IgD-negative memory B cell (primary cell): ENCODE measurements at regions not wholly inside any gene's neighbourhood (a gene's known extent, or its start where the extent isn't known, plus 50 kb on each side); places are given as distances from the start of the nearest gene placed in this dataset.
"Not testable (repeated sequence)": the region's sequence is repeated elsewhere in the genome, so short reads cannot be mapped to it uniquely, and the experiment has no call there.

Experiments used
- H3K27ac Mint-ChIP-seq, 3 donors: one replicate each; pipeline ENCODE4 v1.8.0; 2020 to 2022; ENCODE audit warnings: mild to moderate bottlenecking in 3 of 3, mixed read lengths in 3 of 3, moderate library complexity in 1 of 3
- H3K27me3 Mint-ChIP-seq: one replicate; pipeline ENCODE4 v1.8.0; 2021; ENCODE audit warnings: mixed read lengths
- H3K36me3 Mint-ChIP-seq: one replicate; pipeline ENCODE4 v1.8.0; 2020; ENCODE audit warnings: mild to moderate bottlenecking, mixed read lengths
- H3K4me1 Mint-ChIP-seq, 3 donors: one replicate each; pipeline ENCODE4 v1.8.0; 2020 to 2022; ENCODE audit warnings: mixed read lengths in 3 of 3, mild to moderate bottlenecking in 1 of 3
- H3K4me3 Mint-ChIP-seq, 4 donors: one replicate each; pipeline ENCODE4 v1.8.0; 2020 to 2022; ENCODE audit warnings: mild to moderate bottlenecking in 4 of 4, mixed read lengths in 4 of 4, moderate library complexity in 3 of 4
- H3K9me3 Mint-ChIP-seq, 3 donors: one replicate each; pipeline ENCODE4 v1.8.0; 2020 to 2021; ENCODE audit warnings: mixed read lengths in 3 of 3, mild to moderate bottlenecking in 1 of 3

- Mint-ChIP-seq H3K36me3 (no peaks in the 10 kb centered on the region), H3K9me3 (peaks cover 0 to 5% (median 0%) of the 10 kb centered on the region in 3 donors), H3K4me3 (no peak overlapping the region), H3K4me1 (peaks cover 0 to 3% (median 0%) of the 10 kb centered on the region in 3 donors), H3K27ac (no peak overlapping the region), H3K27me3 (no peaks in the 10 kb centered on the region)
These were observed 1025.0 kb upstream of the GJE1 start for GRCh38 chr6:141107591-141108160.

GRCh38 chr6:141105481-141105880 is 1027.2 kb upstream of the GJE1 start:
- Mint-ChIP-seq H3K27ac (no peak overlapping the region), H3K4me1 (no peaks in the 10 kb centered on the region), H3K27me3 (no peaks in the 10 kb centered on the region), H3K36me3 (no peaks in the 10 kb centered on the region), H3K4me3 (no peak overlapping the region), H3K9me3 (peaks cover 0 to 5% (median 0%) of the 10 kb centered on the region in 3 donors)

DNA sequence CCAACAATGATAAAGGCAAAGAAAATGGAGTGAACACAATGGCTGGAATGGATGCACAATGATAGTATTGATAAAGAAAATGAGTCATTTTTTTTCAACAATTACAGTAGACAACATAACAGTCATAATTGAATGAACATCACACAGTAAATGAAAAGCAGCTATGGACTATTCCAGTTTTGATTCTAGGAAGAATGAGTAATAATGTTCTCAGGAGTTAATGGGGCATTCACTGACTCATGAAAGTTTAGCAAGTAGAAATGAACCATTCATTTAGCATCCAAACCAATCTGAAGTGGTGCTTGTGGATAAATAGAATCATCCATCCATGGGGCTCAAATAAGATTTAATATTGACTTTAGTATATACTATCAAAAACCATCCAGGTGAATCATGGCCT is 1029.5 kb upstream of the GJE1 start:
- Mint-ChIP-seq H3K4me1 (no peaks in the 10 kb centered on the region), H3K27me3 (no peaks in the 10 kb centered on the region), H3K36me3 (no peaks in the 10 kb centered on the region), H3K9me3 (peaks cover 0 to 5% (median 0%) of the 10 kb centered on the region in 3 donors), H3K27ac (no peak overlapping the region), H3K4me3 (no peak overlapping the region)

DNA sequence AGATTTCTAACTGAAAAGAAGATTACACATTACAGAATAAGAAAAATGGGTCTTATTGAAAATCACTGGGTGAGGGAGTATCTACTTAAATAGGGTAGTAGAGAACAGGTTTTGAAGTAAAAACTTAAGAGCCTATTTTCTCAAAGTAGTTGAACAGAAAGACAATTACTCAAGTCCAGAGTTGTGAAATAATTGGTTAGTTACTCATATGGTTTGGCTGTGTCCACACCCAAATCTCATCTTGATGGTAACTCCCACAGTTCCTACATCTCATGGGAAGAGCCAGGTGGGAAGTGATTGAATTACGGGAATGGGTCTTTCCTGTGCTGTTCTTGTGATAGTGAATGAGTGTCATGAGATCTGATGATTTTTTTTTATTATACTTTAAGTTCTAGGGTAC is 1035.3 kb upstream of the GJE1 start:
- no peaks in the 10 kb centered on the region for H3K4me1 Mint-ChIP-seq
- H3K9me3 Mint-ChIP-seq, result peaks cover 0 to 3% (median 0%) of the 10 kb centered on the region in 3 donors
- H3K36me3 Mint-ChIP-seq, result peaks cover 3% of the 10 kb centered on the region
- peaks cover 1% of the 10 kb centered on the region for H3K27me3 Mint-ChIP-seq
- H3K27ac Mint-ChIP-seq, result no peak overlapping the region
- H3K4me3 Mint-ChIP-seq, result no peak overlapping the region

- Mint-ChIP-seq H3K27me3 (peaks cover 1% of the 10 kb centered on the region), H3K36me3 (peaks cover 3% of the 10 kb centered on the region), H3K4me1 (no peaks in the 10 kb centered on the region), H3K27ac (no peak overlapping the region), H3K4me3 (no peak overlapping the region), H3K9me3 (peaks cover 0 to 3% (median 0%) of the 10 kb centered on the region in 3 donors)
These were observed 1037.4 kb upstream of the GJE1 start for GRCh38 chr6:141095308-141095707.

GRCh38 chr6:141088171-141088570 is 1044.6 kb upstream of the GJE1 start:
- Mint-ChIP-seq H3K27me3 (no peaks in the 10 kb centered on the region), H3K4me3 (no peak overlapping the region), H3K27ac (no peak overlapping the region), H3K9me3 (no peaks in the 10 kb centered on the region), H3K4me1 (no peaks in the 10 kb centered on the region), H3K36me3 (no peaks in the 10 kb centered on the region)

GRCh38 chr6:141077355-141078333 is 1055.1 kb upstream of the GJE1 start:
- H3K4me1 Mint-ChIP-seq, result peaks cover 0 to 2% (median 0%) of the 10 kb centered on the region in 3 donors
- no peak overlapping the region for H3K27ac Mint-ChIP-seq
- H3K36me3 Mint-ChIP-seq, result no peaks in the 10 kb centered on the region
- H3K27me3 Mint-ChIP-seq, result no peaks in the 10 kb centered on the region
- H3K9me3 Mint-ChIP-seq, result peaks cover 0 to 6% (median 0%) of the 10 kb centered on the region in 3 donors
- H3K4me3 Mint-ChIP-seq, result no peak overlapping the region

DNA sequence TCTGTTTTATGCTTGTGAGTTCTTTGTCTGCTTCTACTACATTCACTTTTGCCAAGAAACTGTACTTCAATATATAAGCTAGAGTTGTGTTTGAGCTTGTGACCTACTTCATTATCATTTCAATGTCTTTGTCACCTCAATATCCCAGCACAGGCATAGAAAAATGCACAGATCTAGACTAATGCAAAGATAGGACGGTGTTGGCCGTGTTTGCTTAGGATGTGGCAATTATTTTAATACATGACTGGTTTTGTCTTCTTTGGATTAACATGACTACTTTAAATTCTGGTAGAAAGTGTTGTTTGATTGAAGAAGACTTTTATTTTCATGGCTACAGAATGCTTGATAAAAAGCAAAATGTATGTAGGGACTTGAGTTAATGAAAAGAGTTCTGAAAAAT is 1075.0 kb upstream of the GJE1 start:
- H3K9me3 Mint-ChIP-seq, result no peaks in the 10 kb centered on the region
- no peak overlapping the region for H3K27ac Mint-ChIP-seq
- H3K4me1 Mint-ChIP-seq, result no peaks in the 10 kb centered on the region
- peaks cover 3% of the 10 kb centered on the region for H3K36me3 Mint-ChIP-seq
- no peaks in the 10 kb centered on the region for H3K27me3 Mint-ChIP-seq
- no peak overlapping the region for H3K4me3 Mint-ChIP-seq

GRCh38 chr6:141056945-141057625 is 1075.6 kb upstream of the GJE1 start:
- Mint-ChIP-seq H3K9me3 (no peaks in the 10 kb centered on the region), H3K36me3 (peaks cover 3% of the 10 kb centered on the region), H3K4me3 (no peak overlapping the region), H3K27me3 (no peaks in the 10 kb centered on the region), H3K27ac (no peak overlapping the region), H3K4me1 (no peaks in the 10 kb centered on the region)

GRCh38 chr6:141050471-141050870 is 1082.3 kb upstream of the GJE1 start:
- Mint-ChIP-seq H3K4me1 (no peaks in the 10 kb centered on the region), H3K27ac (no peak overlapping the region), H3K9me3 (no peaks in the 10 kb centered on the region)

GRCh38 chr6:141048451-141048850 is 1084.3 kb upstream of the GJE1 start:
- H3K27ac Mint-ChIP-seq, result no peak overlapping the region
- no peak overlapping the region for H3K4me3 Mint-ChIP-seq
- no peaks in the 10 kb centered on the region for H3K36me3 Mint-ChIP-seq
- no peaks in the 10 kb centered on the region for H3K4me1 Mint-ChIP-seq
- H3K27me3 Mint-ChIP-seq, result no peaks in the 10 kb centered on the region
- no peaks in the 10 kb centered on the region for H3K9me3 Mint-ChIP-seq

More at GRCh38 chr6:141050471-141050870, 1082.3 kb upstream of the GJE1 start:
- Mint-ChIP-seq H3K27me3 (no peaks in the 10 kb centered on the region), H3K4me3 (no peak overlapping the region), H3K36me3 (no peaks in the 10 kb centered on the region)

- H3K27ac Mint-ChIP-seq, H3K27me3 Mint-ChIP-seq, H3K4me1 Mint-ChIP-seq, H3K9me3 Mint-ChIP-seq, H3K36me3 Mint-ChIP-seq, H3K4me3 Mint-ChIP-seq: not testable (repeated sequence)
These were observed 1086.2 kb upstream of the GJE1 start for GRCh38 chr6:141046496-141046895.

DNA sequence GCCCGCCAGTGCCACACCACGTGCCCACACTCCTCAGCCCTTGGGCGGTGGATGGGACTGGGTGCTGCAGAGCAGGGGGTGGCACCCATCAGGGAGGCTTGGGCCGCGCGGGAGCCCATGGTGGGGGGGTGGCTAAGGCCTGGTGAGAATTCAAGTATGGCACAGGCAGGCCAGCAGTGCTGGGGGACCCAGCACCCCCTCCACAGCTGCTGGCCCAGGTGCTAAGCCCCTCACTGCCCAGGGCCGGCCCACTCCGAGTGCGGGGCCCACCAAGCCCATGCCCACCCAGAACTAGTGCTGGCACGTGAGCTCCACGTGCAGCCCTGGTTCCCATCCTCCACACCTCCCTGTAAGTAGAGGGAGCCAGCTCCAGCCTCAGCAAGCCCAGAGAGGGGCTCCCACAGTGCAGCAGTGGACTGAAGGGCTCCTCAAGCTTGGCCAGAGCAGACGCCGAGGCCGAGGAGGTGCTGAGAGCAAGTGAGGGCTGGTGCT is 1091.1 kb upstream of the GJE1 start:
- Mint-ChIP-seq H3K36me3 (no peaks in the 10 kb centered on the region), H3K4me1 (no peaks in the 10 kb centered on the region), H3K27ac (no peak overlapping the region), H3K4me3 (no peak overlapping the region), H3K9me3 (peaks cover 0 to 5% (median 0%) of the 10 kb centered on the region in 3 donors), H3K27me3 (no peaks in the 10 kb centered on the region)

DNA sequence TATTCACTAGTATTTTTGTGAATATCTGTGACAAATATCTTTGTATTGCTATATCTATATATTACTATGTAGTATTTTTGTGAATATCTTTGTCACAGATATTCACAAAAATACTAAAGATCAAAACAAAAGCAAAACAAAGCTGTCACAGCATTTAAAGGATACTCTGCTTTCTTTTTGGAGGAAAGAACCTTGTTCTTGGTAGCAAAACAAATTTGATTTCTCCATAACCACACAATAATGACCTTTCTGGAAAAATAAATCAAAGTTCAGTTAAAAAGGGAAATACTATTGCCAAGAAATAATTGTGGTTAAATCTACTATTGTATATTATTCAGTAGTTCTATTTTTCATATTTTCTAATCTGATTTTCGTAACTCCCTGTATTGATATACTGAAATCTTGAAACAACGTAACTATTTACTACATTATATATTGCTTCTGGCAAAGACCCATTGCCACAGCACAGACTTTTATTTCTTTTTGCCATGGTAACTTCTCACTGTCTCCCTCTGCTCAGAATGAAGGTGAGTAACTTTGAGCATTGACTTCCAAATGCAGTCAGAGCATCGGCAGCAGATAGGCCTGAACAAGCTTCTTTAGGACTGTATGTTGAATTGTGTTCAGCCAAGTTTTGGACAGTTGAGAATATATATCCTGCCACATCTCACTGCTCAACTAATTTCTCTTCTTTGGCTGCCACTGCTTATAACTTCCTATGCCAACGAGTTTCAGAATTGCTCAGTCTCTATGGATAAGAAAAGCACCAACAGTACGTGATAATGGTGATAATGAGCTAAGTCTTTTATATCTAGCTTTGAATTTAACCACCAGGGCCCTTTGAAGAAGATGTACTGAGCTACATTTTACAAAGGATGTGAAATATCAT is 1097.2 kb upstream of the GJE1 start:
- no peaks in the 10 kb centered on the region for H3K36me3 Mint-ChIP-seq
- peaks cover 0 to 2% (median 0%) of the 10 kb centered on the region in 3 donors for H3K4me1 Mint-ChIP-seq
- no peak overlapping the region for H3K27ac Mint-ChIP-seq
- no peaks in the 10 kb centered on the region for H3K27me3 Mint-ChIP-seq
- H3K4me3 Mint-ChIP-seq, result no peak overlapping the region
- H3K9me3 Mint-ChIP-seq, result peaks cover 0 to 4% (median 0%) of the 10 kb centered on the region in 3 donors
